GM19467 (cell line): ENCODE measurements at regions not wholly inside any gene's neighbourhood (a gene's known extent, or its start where the extent isn't known, plus 50 kb on each side); places are given as distances from the start of the nearest gene placed in this dataset.
A peak's percentile ranks its signal among the peaks of the same experiment; 100 is the strongest.
"Not testable (repeated sequence)": the region's sequence is repeated elsewhere in the genome, so short reads cannot be mapped to it uniquely, and the experiment has no call there.

Experiments
- ATAC-seq: cut with Tn5 transposase; IDR thresholded peaks from one replicate; pipeline ENCODE4 v1.9.1; 2021; ENCODE audit warnings: mild to moderate bottlenecking, moderate library complexity; ENCODE audit not compliant: unreplicated experiment

GRCh38 chr6:47180633-47181032 is 129.1 kb downstream of the TNFRSF21 start:
- ATAC-seq, result no peak

DNA sequence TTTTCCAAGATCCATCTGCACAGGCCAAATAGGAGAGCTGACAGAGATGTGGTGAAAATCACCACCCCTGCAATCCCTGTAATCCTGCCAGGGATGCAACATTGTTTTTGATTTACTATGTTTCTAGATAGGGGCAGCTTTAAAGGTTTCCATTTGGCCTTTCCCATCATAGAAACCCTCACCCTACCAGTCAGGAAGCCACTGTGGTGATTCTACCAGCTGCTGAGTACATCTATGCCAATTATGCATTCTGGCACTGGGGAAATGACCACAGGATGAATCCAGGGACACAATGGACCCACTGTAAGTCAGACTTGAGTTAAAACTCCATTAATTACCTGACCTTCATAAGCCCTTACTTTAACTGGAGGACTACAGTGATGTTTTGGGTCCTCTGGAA is 130.4 kb downstream of the TNFRSF21 start:
- no peak for ATAC-seq

DNA sequence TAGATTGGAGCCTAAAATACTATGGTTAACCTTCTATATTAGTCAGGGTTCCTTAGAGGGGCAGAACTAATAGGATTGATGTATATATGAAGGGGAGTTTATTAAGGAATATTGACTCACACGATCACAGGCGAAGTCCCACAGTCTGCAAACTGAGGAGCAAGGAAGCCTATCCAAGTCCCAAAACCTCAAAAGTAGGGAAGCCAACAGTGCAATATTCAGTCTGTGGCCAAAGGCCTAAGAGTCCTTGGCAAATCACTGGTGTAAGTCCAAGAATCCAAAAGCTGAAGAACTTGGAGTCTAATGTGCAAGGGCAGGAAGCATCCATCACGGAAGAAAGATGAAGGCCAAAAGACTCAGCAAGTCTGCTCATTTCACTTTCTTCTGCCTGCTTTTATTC is 133.5 kb upstream of the ADGRF1 start:
- ATAC-seq, result no peak

- ATAC-seq, result no peak
Observed at GRCh38 chr6:47174502-47175023, 132.4 kb upstream of the ADGRF1 start.

DNA sequence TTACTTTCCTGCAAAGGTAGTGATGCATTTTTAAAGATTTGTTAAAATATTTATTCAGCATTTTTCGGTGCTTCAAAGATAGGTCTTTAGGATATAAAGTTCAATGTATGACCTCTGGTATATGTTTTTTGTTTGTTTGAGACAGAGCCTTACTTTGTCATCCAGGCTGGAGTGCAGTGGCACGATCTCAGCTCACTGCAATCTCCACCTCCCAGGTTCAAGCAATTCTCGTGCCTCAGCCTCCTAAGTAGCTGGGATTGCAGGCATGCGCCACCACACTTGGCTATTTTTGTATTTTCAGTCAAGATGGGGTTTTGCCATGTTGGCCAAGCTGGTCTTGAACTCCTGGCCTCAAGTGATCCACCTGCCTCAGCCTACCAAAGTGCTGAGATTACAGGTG is 131.9 kb upstream of the ADGRF1 start:
- ATAC-seq, result not testable (repeated sequence)

DNA sequence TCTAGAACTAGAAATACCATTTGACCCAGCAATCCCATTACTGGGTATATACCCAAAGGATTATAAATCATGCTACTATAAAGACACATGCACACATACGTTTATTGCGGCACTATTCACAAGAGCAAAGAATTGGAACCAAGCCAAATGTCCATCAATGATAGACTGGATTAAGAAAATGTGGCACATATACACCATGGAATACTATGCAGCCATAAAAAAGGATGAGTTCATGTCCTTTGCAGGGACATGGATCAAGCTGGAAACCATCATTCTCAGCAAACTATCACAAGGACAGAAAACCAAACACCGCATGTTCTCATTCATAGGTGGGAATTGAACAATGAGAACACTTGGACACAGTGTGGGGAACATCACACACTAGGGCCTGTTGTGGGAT is 131.0 kb upstream of the ADGRF1 start:
- ATAC-seq, result not testable (repeated sequence)

GRCh38 chr6:47170617-47170947 is 128.4 kb upstream of the ADGRF1 start:
- no peak for ATAC-seq

- no peak for ATAC-seq
Observed at GRCh38 chr6:47169785-47170616, 127.9 kb upstream of the ADGRF1 start.

GRCh38 chr6:47168180-47168579 is 126.0 kb upstream of the ADGRF1 start:
- ATAC-seq, result no peak

- ATAC-seq, result peak; percentile 53
Observed at GRCh38 chr6:47165918-47166317, 123.8 kb upstream of the ADGRF1 start.

- no peak for ATAC-seq
Observed at GRCh38 chr6:47164877-47165276, 122.7 kb upstream of the ADGRF1 start.

- no peak for ATAC-seq
Observed at GRCh38 chr6:47163536-47163935, 121.4 kb upstream of the ADGRF1 start.

GRCh38 chr6:47162793-47163192 is 120.7 kb upstream of the ADGRF1 start:
- no peak for ATAC-seq

GRCh38 chr6:47162231-47162630 is 120.1 kb upstream of the ADGRF1 start:
- no peak for ATAC-seq

GRCh38 chr6:47161176-47161687 is 119.1 kb upstream of the ADGRF1 start:
- no peak for ATAC-seq

DNA sequence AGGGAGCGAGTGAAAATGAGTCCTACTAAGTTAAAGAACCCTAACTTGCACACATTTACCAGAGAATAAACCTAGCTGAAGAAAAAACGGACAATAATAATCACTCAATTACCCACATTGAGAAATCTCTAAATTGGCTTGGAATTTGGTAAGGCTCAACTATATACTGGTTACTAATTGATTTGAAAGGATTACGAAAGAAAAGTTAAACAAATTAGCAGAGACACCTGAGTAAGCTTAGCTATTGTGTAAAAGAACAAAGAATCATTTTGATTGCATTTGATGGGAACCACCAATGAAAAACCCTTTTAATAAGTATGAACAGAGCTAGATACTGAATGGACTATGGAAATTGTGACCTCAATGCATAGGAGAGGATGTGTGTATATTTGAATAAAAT is 118.6 kb upstream of the ADGRF1 start:
- ATAC-seq, result no peak

- no peak for ATAC-seq
Observed at GRCh38 chr6:47159763-47160162, 117.6 kb upstream of the ADGRF1 start.

GRCh38 chr6:47157653-47158219 is 115.6 kb upstream of the ADGRF1 start:
- no peak for ATAC-seq

- no peak for ATAC-seq
Observed at GRCh38 chr6:47157063-47157462, 114.9 kb upstream of the ADGRF1 start.

DNA sequence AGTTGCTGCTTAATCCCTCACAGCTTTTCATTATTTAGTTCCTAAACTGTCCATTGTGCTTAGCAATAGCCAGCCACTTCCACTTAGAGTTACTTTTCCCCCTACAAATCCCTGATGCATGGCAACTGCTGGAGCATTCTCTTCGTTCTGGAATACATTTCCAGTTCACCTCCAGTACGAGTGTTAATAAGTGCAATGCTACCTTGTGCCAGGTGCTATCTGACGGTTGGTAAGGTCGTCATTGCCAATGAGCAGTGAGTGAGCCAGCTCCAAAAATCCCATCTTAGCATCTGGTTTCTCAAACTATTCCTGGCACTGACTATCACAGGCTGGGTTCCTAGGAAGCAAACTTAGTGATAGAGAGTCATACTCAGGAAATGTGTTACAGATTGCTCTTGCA is 114.1 kb upstream of the ADGRF1 start:
- ATAC-seq, result no peak

DNA sequence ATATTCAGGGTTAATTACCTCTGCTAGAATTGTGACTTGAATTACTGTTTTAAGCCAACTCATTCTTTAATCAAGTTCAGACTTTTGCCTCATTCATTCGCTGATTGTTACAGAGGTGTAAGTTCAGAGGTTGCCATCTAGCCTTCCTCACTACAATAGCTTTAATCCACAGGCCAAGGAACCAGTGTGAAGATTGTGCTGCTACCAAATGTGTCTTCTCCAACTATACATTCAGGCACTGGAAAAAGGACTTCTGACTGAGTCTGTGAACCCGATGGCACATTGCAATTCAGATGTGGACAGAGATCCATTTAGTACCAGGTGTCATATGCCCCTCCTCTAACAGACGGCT is 111.2 kb upstream of the ADGRF1 start:
- no peak for ATAC-seq

GRCh38 chr6:47152666-47153403 is 110.7 kb upstream of the ADGRF1 start:
- ATAC-seq, result no peak
